HG03064 (cell line): ENCODE measurements at regions not wholly inside any gene's neighbourhood (a gene's known extent, or its start where the extent isn't known, plus 50 kb on each side); places are given as distances from the start of the nearest gene placed in this dataset.
A peak's percentile ranks its signal among the peaks of the same experiment; 100 is the strongest.
"Not testable (repeated sequence)": the region's sequence is repeated elsewhere in the genome, so short reads cannot be mapped to it uniquely, and the experiment has no call there.

ENCODE experiments used
- ATAC-seq: cut with Tn5 transposase; IDR thresholded peaks from one replicate; pipeline ENCODE4 v1.9.1; 2021; ENCODE audit warnings: low read depth; ENCODE audit not compliant: unreplicated experiment

DNA sequence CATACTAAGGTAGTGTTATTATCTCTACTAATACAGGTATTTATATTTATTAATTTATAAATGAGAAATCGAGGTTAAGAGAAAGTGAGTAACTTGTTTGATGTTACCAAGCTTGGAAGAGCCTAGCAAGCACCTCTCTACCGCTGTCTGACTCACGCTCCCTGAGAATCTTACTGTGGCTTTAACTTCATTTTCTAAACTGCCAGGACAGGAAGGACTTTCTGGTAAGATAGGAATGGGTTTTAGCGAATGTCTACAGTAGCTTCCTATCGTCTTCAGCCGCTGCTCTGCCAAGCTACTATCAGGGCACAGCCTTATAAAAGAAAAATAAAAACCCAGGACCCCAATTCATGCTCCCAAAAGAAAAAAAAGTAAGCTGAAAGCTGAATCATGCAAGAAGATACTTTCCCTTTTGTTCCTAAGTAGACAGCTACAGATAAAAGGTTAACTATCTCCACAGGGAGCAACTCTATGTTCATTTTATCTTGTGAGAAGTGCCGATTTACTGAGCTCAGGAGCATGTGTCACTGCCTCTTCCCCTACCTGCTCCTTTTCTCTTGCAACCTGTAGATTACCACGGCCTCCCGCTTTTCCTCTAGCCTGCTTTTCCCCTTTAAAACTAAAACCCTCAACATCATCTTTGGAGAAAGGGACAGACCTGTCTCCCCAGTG lies 60.2 kb downstream of the THNSL1 start:
- ATAC-seq = no peak

DNA sequence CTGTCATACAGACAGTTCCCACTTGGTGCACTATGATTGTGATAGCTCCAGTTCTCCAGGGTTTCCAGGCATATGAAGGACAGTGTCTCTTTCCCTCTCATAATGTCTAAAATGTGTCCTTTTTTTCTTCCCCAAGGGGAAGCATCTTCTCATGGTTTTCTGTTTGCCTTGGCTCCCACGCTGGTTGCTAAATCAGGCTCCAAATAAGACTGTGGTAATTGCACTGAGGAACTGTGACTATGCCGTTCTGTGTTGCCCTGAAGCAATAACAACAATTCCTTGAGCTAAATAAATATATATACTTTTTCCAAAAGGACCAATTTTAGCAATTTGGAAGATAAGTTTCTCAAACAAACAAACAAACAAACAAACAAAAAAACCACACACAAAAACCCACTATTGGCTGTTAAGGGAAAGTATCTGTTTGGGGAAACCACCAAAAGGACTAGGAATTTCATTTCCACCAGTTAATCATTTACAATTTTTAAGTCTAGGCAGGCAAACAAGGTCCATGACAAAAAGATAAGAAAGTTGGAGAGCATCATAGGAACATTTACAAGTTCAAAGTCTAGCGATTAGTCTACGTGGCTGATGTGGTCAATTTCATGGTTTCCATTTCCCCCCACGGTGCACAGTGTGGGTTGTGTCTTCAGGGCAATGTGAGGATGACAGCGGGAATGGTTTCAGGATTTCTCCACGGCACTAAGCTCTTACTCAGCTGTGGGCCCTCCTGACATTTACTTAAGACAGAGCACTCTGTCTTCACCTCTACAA lies 62.4 kb downstream of the THNSL1 start:
- ATAC-seq = no peak

DNA sequence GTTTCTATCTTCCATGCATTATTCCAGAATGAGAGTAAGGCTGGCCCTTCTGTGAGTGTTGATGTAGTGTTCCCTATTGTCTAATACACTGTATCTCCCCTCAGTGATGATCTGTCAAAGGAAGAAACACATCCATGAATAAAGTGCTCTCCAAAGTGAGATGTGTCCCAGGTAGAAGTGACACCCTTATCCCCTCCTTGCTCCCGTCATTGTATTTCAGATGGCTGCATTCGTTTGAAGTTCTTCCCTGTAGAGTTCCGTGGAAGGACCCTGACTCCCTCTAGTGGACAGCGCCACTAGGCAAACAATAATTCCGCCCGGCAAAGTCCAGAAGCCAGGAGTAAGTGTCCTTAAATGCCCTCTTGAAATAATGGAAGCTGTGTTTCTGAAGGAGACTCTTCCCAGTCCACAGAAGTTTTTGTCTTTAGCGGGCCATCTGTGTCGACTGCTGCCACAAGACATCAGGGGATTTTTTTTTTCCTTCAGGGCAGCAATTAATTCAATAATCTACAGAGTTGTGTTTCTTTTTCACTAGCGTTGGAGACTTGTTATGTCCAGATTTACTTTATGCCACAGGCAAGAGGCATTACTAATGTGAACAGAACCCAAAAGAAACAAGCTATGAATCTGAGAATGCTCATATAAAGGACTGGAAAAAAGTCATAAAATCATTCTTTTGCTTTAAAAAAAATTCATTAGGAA lies 64.6 kb downstream of the THNSL1 start:
- peak; percentile 78 for ATAC-seq

GRCh38 chr10:25082276-25083204 lies 66.1 kb downstream of the THNSL1 start:
- ATAC-seq = no peak

- no peak for ATAC-seq
Measured at GRCh38 chr10:25083546-25084111, 67.2 kb downstream of the THNSL1 start.

DNA sequence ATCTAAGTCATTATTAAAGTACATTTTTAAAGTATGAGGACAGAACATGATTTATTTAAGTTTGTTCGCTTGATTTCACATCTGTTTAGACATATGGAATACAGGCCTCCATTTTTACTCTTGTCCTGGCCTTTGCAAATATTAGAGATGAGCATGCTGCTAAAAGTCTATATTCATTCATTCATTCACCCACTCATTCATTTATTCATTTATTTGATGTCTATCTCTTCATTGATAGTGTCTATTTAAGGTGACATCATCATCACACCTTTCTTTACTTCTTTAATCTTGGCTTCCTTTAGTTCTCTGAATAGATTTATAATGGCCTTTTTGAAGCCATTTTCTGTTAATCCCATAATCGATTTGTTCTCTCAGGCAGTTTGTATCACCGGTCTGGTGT lies 68.0 kb downstream of the THNSL1 start:
- no peak for ATAC-seq

DNA sequence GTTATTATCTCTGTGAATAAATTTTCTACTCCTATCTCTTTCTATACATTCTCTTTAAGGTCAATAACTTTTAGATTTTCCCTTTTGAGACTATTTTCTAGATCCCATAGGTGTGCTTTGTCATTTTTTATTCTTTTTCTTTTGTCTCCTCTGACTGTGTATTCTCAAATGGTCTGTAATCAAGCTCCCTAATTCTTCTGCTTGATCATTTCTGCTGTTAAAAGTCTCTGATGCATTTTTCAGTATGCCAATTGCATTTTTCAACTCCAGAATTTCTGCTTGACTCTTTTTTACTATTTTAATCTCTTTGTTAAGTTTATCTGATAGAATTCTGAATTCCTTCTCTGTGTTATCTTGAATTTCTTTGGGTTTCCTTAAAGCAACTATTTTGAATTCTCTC lies 78.2 kb downstream of the THNSL1 start:
- no peak for ATAC-seq

- no peak for ATAC-seq
Measured at GRCh38 chr10:25097669-25098411, 77.0 kb upstream of the GPR158 start.

DNA sequence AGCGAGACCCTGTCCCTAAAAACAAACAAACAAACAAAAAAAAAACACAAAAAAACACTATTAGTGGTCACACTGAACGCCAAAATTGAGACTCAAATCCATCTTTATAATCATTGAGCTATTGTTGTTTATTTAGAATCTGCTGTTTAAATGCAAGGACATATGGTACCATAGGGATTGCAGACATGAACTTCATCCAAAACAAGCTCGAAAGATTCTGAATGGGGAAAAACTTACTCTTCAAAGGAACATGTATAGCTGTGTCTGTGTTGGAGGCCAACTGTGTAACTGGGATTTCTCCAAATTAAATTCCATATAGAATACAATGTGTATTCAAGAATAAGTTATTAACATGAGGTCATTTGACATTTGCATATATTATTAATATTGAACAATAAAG lies 74.7 kb upstream of the GPR158 start:
- no peak for ATAC-seq

DNA sequence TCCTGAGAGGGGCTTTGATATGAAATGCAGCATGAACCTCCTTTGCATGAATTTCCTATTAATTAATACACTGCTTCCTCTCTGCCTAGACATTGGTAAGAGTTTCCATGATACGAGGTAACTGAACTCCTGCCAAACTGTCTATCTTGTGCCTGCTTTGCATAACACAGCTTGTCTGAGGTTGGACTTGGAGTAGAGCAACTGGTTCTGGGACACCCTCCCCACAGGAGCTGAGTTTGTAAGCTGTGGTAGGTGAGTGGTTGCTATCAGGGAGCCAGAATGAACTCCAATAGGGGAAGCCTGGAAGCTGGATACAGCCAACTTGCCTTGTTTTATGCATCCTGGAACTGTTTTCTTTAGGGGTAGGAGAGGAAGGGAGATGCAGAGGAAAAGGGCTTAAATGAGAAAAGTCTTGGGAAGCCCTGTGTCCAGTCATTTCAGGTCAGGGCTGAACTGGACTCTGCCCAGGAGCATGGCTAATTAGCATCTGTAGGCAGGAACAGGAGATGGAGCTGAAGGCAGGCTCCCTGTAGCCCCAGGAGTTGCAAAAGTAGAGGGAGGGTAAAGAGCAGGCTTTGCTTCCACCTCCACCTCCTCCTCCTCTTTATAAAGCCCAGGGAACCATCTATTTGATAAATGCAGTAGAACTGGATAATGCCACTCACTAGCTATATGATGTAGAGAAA lies 73.2 kb upstream of the GPR158 start:
- no peak for ATAC-seq

GRCh38 chr10:25102147-25102822 lies 72.5 kb upstream of the GPR158 start:
- ATAC-seq = no peak

DNA sequence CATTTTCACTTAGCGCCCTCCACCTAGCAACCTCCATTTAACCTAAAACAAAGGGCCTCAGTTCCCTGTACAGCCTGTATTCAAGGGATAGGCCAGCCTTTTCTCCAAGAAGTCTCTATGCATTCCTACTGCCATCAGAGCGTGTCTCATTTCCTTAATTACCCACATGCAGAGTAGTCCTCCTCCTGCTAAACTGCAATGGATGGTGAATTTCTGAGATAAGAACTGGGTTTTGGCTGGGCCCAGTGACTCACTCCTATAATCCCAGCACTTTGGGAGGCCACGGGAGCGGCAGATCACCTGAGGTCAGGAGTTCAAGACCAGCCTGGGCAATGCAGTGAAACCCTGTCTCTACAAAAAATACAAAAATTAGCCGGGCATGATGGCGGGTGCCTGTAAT lies 71.1 kb upstream of the GPR158 start:
- ATAC-seq = no peak

DNA sequence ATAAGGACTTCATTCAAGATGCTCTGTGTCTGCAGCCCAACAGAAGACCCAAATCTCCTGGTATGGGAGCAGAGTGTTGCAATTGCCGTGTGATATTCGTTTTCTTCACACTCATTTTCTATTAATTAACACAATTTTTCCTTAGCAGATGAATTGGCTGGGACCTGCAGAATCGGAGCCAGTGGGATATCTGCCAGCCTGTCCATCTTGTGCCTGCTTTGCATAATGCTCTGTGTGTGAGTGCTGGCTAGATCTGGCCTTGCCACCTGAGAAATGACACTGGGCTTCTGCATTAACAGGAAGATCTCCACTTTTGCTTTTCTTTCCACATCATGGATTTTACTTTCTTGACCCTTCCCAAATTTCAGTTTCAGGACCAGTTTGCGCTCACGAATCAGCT lies 70.4 kb upstream of the GPR158 start:
- no peak for ATAC-seq

GRCh38 chr10:25105262-25105661 lies 69.5 kb upstream of the GPR158 start:
- ATAC-seq = no peak

DNA sequence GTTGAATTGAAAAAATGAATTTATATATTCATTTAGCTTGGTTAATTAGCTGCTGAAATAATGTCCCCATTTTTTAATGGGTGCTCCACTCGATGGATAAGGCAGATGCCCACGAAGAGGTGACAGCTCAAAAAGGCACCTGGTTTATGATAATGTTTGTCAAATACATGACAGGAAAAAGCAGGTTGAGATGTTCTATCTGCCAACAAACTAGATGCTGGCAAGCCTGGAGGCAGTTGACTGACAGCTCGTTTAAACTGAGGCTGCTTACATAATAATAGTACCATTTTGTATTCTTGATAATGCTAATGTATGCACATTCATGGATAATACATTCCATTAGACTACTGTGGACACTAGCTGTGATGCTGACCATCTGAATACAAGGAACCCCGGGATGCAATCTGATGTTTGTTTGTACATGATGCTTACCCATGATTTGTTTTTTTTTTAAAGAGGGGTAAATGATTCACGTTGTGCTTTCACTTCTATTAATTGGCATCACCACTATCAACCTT lies 69.0 kb upstream of the GPR158 start:
- no peak for ATAC-seq

GRCh38 chr10:25107756-25108155 lies 67.0 kb upstream of the GPR158 start:
- ATAC-seq = no peak

- ATAC-seq = not testable (repeated sequence)
Measured at GRCh38 chr10:25109896-25110295, 64.9 kb upstream of the GPR158 start.

- ATAC-seq = no peak
Measured at GRCh38 chr10:25112016-25112415, 62.8 kb upstream of the GPR158 start.
